GM23248 (cell line): ENCODE measurements at regions not wholly inside any gene's neighbourhood (a gene's known extent, or its start where the extent isn't known, plus 50 kb on each side); places are given as distances from the start of the nearest gene placed in this dataset.
"Not testable (repeated sequence)": the region's sequence is repeated elsewhere in the genome, so short reads cannot be mapped to it uniquely, and the experiment has no call there.

Source experiments
- EZH2 ChIP-seq: fragments of 200-600 bp; sonication (generic); IDR thresholded peaks from 2 replicates; pipeline ENCODE4 v1.6.1; 2018; ENCODE audit warnings: antibody characterized with exemption, mild to moderate bottlenecking; ENCODE audit not compliant: insufficient read depth, poor library complexity, severe bottlenecking
- EZH2phosphoT487 ChIP-seq: fragments of 200-600 bp; sonication (generic); IDR thresholded peaks from 2 replicates; pipeline ENCODE4 v1.6.1; 2018; ENCODE audit warnings: antibody characterized with exemption, moderate library complexity, mild to moderate bottlenecking, low read depth; ENCODE audit not compliant: insufficient read depth

GRCh38 chrX:103432841-103433240 lies 56.5 kb downstream of the BEX3 start:
- TF ChIP-seq EZH2, EZH2phosphoT487: not testable (repeated sequence)
